ENCODE measurements at regions not wholly inside any gene's neighbourhood (a gene's known extent, or its start where the extent isn't known, plus 50 kb on each side); places are given as distances from the start of the nearest gene placed in this dataset.
A peak's percentile ranks its signal among the peaks of the same experiment; 100 is the strongest.
"Not testable (repeated sequence)": the region's sequence is repeated elsewhere in the genome, so short reads cannot be mapped to it uniquely, and the experiment has no call there.

GRCh38 chr9:22649384-22649783 is 202.8 kb downstream of the DMRTA1 start:
- DNase-seq (ENCODE audit: low spot score in 2 of 2) (no peak), FAIRE-seq (no peak)

- FAIRE-seq (no peak), DNase-seq (ENCODE audit: low spot score in 2 of 2) (no peak)
These were observed 203.5 kb downstream of the DMRTA1 start for GRCh38 chr9:22650145-22650544.

GRCh38 chr9:22650946-22651345 is 204.3 kb downstream of the DMRTA1 start:
- no peak for FAIRE-seq
- no peak for DNase-seq (ENCODE audit: low spot score in 2 of 2)

- no peak for DNase-seq (ENCODE audit: low spot score in 2 of 2)
- no peak for FAIRE-seq
These were observed 208.2 kb downstream of the DMRTA1 start for GRCh38 chr9:22654833-22655232.

GRCh38 chr9:22657713-22658112 is 211.1 kb downstream of the DMRTA1 start:
- DNase-seq (ENCODE audit: low spot score in 2 of 2): no peak
- FAIRE-seq: no peak

GRCh38 chr9:22658484-22658883 is 211.9 kb downstream of the DMRTA1 start:
- not testable (repeated sequence) for FAIRE-seq; DNase-seq (ENCODE audit: low spot score in 2 of 2)

GRCh38 chr9:22682536-22682935 is 235.9 kb downstream of the DMRTA1 start:
- DNase-seq (ENCODE audit: low spot score in 2 of 2): no peak
- FAIRE-seq: no peak

- DNase-seq (ENCODE audit: low spot score in 2 of 2): peak in 1 of 2 donors; percentile 1
- FAIRE-seq: no peak
These were observed 236.5 kb downstream of the DMRTA1 start for GRCh38 chr9:22682961-22683699.

GRCh38 chr9:22683700-22684075 is 237.1 kb downstream of the DMRTA1 start:
- no peak for FAIRE-seq
- no peak for DNase-seq (ENCODE audit: low spot score in 2 of 2)

GRCh38 chr9:22693156-22693555 is 246.5 kb downstream of the DMRTA1 start:
- no peak for DNase-seq (ENCODE audit: low spot score in 2 of 2)

GRCh38 chr9:22700171-22700570 is 253.5 kb downstream of the DMRTA1 start:
- FAIRE-seq: no peak
- DNase-seq (ENCODE audit: low spot score in 2 of 2): no peak

More at GRCh38 chr9:22693156-22693555, 246.5 kb downstream of the DMRTA1 start:
- no peak for FAIRE-seq

- peak; percentile 48 for FAIRE-seq
- DNase-seq (ENCODE audit: low spot score in 2 of 2): no peak
These were observed 272.0 kb downstream of the DMRTA1 start for GRCh38 chr9:22718653-22719052.

- FAIRE-seq (no peak), DNase-seq (ENCODE audit: low spot score in 2 of 2) (no peak)
These were observed 275.9 kb downstream of the DMRTA1 start for GRCh38 chr9:22722492-22722891.

GRCh38 chr9:22731786-22732185 is 285.2 kb downstream of the DMRTA1 start:
- FAIRE-seq: no peak
- DNase-seq (ENCODE audit: low spot score in 2 of 2): no peak

GRCh38 chr9:22739712-22740111 is 293.1 kb downstream of the DMRTA1 start:
- FAIRE-seq (no peak), DNase-seq (ENCODE audit: low spot score in 2 of 2) (no peak)

GRCh38 chr9:22740781-22741180 is 294.2 kb downstream of the DMRTA1 start:
- FAIRE-seq (no peak), DNase-seq (ENCODE audit: low spot score in 2 of 2) (no peak)

- no peak for FAIRE-seq
- DNase-seq (ENCODE audit: low spot score in 2 of 2): no peak
These were observed 295.8 kb downstream of the DMRTA1 start for GRCh38 chr9:22742401-22742800.

- FAIRE-seq (no peak), DNase-seq (ENCODE audit: low spot score in 2 of 2) (no peak)
These were observed 327.0 kb downstream of the DMRTA1 start for GRCh38 chr9:22773501-22774220.

GRCh38 chr9:22790329-22790728 is 343.7 kb downstream of the DMRTA1 start:
- DNase-seq (ENCODE audit: low spot score in 2 of 2): no peak
- FAIRE-seq: no peak

GRCh38 chr9:22808876-22809275 is 362.3 kb downstream of the DMRTA1 start:
- FAIRE-seq: no peak

GRCh38 chr9:22809371-22809770 is 362.7 kb downstream of the DMRTA1 start:
- no peak for FAIRE-seq
- no peak for DNase-seq (ENCODE audit: low spot score in 2 of 2)

More at GRCh38 chr9:22808876-22809275, 362.3 kb downstream of the DMRTA1 start:
- no peak for DNase-seq (ENCODE audit: low spot score in 2 of 2)

- no peak for FAIRE-seq
- peak in 1 of 2 donors; percentile 18 for DNase-seq (ENCODE audit: low spot score in 2 of 2)
These were observed 366.9 kb downstream of the DMRTA1 start for GRCh38 chr9:22813529-22813928.
